H1 (cell line): ENCODE measurements at regions not wholly inside any gene's neighbourhood (a gene's known extent, or its start where the extent isn't known, plus 50 kb on each side); places are given as distances from the start of the nearest gene placed in this dataset.

Experiments
- CTCF ChIA-PET: fragments of 300-600 bp; sonication (Branson Sonifier 250); formaldehyde crosslinking; loops from one replicate; lab custom pipeline; 2021; ENCODE audit not compliant: partially characterized antibody; lab: Charles Lee
- POLR2A ChIA-PET: fragments of 300-600 bp; sonication (Branson Sonifier 250); formaldehyde crosslinking; loops from one replicate; lab custom pipeline; 2021; ENCODE audit warnings: inconsistent platforms; ENCODE audit not compliant: partially characterized antibody; lab: Charles Lee
- DNase-seq, 2 experiments: peaks; one replicate each; pipeline versions ENCODE4 v3.0.0 to v3.0.0-alpha.2; 2010 to 2022; ENCODE audit warnings: low spot score in 2 of 2, low read depth in 1 of 2, mixed read lengths in 1 of 2
- FAIRE-seq: peaks from 2 replicates; lab custom pipeline; 2011; peaks lifted over from hg19 to GRCh38; lab: Jason Lieb, UNC
- H2AFZ ChIP-seq: 2 replicates; pipeline ENCODE4 v1.8.1; 2012; ENCODE audit warnings: low read length, inconsistent platforms
- H2AK5ac ChIP-seq: 2 replicates; pipeline ENCODE4 v1.6.1; 2013; ENCODE audit warnings: low read depth, low read length
- H2BK120ac ChIP-seq: replicated peaks from 2 replicates; pipeline ENCODE3; 2013; ENCODE audit warnings: low read depth, low read length, inconsistent platforms
- H2BK12ac ChIP-seq: 2 replicates; pipeline ENCODE4 v1.6.1; 2013; ENCODE audit warnings: low read depth, low read length
- H2BK15ac ChIP-seq: 2 replicates; pipeline ENCODE4 v1.6.1; 2013; ENCODE audit warnings: low read length
- H2BK20ac ChIP-seq: 2 replicates; pipeline ENCODE4 v1.6.1; 2013; ENCODE audit warnings: low read length
- H2BK5ac ChIP-seq: 2 replicates; pipeline ENCODE4 v1.6.1; 2013; ENCODE audit warnings: low read depth, low read length
- H3K14ac ChIP-seq: 2 replicates; pipeline ENCODE4 v1.6.1; 2013; ENCODE audit warnings: inconsistent platforms; ENCODE audit not compliant: insufficient read length
- H3K18ac ChIP-seq: 2 replicates; pipeline ENCODE4 v1.6.1; 2013; ENCODE audit warnings: low read length; ENCODE audit errors: extremely low read depth
- H3K23ac ChIP-seq: 2 replicates; pipeline ENCODE4 v1.6.1; 2013; ENCODE audit warnings: inconsistent platforms; ENCODE audit not compliant: insufficient read length
- H3K23me2 ChIP-seq: 2 replicates; pipeline ENCODE4 v1.6.1; 2013; ENCODE audit warnings: low read depth, low read length
- H3K27ac ChIP-seq: 2 replicates; pipeline ENCODE4 v1.6.1; 2011; ENCODE audit warnings: low read depth, low read length, inconsistent platforms
- H3K27me3 ChIP-seq, 4 experiments: replicated peaks in 1 of 4; 1 replicate in 1 of 4; 2 replicates in 3 of 4; pipeline versions ENCODE4 v1.6.1 to v1.8.1; 2011 to 2013; ENCODE audit warnings: low read length in 3 of 4, mild to moderate bottlenecking in 3 of 4, inconsistent platforms in 2 of 4, mixed read lengths in 2 of 4, moderate library complexity in 1 of 4; ENCODE audit not compliant: control insufficient read depth in 3 of 4, insufficient read depth in 3 of 4; ENCODE audit errors: extremely low read depth in 1 of 4
- H3K36me3 ChIP-seq, 4 experiments: 2 replicates each; pipeline versions ENCODE4 v1.6.1 to v1.8.1; 2011 to 2013; ENCODE audit warnings: mild to moderate bottlenecking in 4 of 4, low read length in 3 of 4, moderate library complexity in 2 of 4, control low read depth in 1 of 4, inconsistent platforms in 1 of 4; ENCODE audit not compliant: insufficient read depth in 4 of 4, control insufficient read depth in 2 of 4
- H3K4ac ChIP-seq: replicated peaks from 2 replicates; pipeline ENCODE3; 2013; ENCODE audit warnings: low read length, low read depth, mixed read lengths, inconsistent platforms; ENCODE audit not compliant: insufficient read length
- H3K4me1 ChIP-seq, 4 experiments: replicated peaks in 1 of 4; 1 replicate in 1 of 4; 2 replicates in 3 of 4; pipeline versions ENCODE4 v1.6.1 to v1.8.1; 2011 to 2013; ENCODE audit warnings: low read length in 3 of 4, inconsistent platforms in 2 of 4, mixed read lengths in 1 of 4; ENCODE audit not compliant: insufficient read depth in 4 of 4, control insufficient read depth in 3 of 4
- H3K4me2 ChIP-seq, 2 experiments: 2 replicates each; pipeline versions ENCODE4 v1.6.1 to v1.8.1; 2011 to 2013; ENCODE audit warnings: low read depth in 2 of 2, low read length in 2 of 2, control low read depth in 1 of 2, inconsistent platforms in 1 of 2, mild to moderate bottlenecking in 1 of 2; ENCODE audit not compliant: insufficient read depth in 1 of 2
- H3K4me3 ChIP-seq, 4 experiments: fragments of 200-600, 300-600 bp in 1 of 4; sonication (generic), shearing (Covaris generic), sonication (Bioruptor Twin) in 1 of 4; 2 replicates each; pipeline versions ENCODE4 v1.5.1 to v1.8.1; 2011 to 2016; ENCODE audit warnings: low read length in 4 of 4, low read depth in 3 of 4, control low read depth in 2 of 4, inconsistent platforms in 2 of 4, mild to moderate bottlenecking in 2 of 4, mixed read lengths in 1 of 4, moderate library complexity in 1 of 4; ENCODE audit not compliant: insufficient read depth in 2 of 4; ENCODE audit errors: extremely low read depth in 1 of 4
- H3K56ac ChIP-seq: replicated peaks from 2 replicates; pipeline ENCODE3; 2013; ENCODE audit warnings: low read depth, mild to moderate bottlenecking, mixed read lengths, low read length, inconsistent platforms; ENCODE audit not compliant: insufficient read length
- H3K79me1 ChIP-seq: 2 replicates; pipeline ENCODE4 v1.6.1; 2013; ENCODE audit warnings: low read depth, low read length, control low read depth
- H3K79me2 ChIP-seq, 2 experiments: 2 replicates each; pipeline versions ENCODE4 v1.6.1 to v1.8.1; 2012 to 2013; ENCODE audit warnings: low read length in 2 of 2, mild to moderate bottlenecking in 2 of 2, inconsistent platforms in 1 of 2; ENCODE audit not compliant: insufficient read depth in 2 of 2, control insufficient read depth in 1 of 2
- H3K9ac ChIP-seq, 4 experiments: replicated peaks in 1 of 4; 1 replicate in 1 of 4; 2 replicates in 3 of 4; pipeline versions ENCODE4 v1.6.1 to v1.8.1; 2011 to 2013; ENCODE audit warnings: low read depth in 3 of 4, low read length in 3 of 4, control low read depth in 2 of 4, mild to moderate bottlenecking in 2 of 4, moderate library complexity in 2 of 4, inconsistent platforms in 1 of 4; ENCODE audit errors: extremely low read depth in 1 of 4
- H3K9me3 ChIP-seq, 2 experiments: 2 replicates each; pipeline versions ENCODE4 v1.6.1 to v1.8.1; 2012 to 2013; ENCODE audit warnings: mild to moderate bottlenecking in 2 of 2, moderate library complexity in 2 of 2, control low read depth in 1 of 2, inconsistent platforms in 1 of 2, low read depth in 1 of 2, low read length in 1 of 2, mixed read lengths in 1 of 2; ENCODE audit not compliant: insufficient read depth in 2 of 2
- H4K20me1 ChIP-seq, 2 experiments: replicated peaks in 1 of 2; 2 replicates each; pipeline versions ENCODE3 to v1.8.1; 2011 to 2013; ENCODE audit warnings: inconsistent platforms in 2 of 2, low read length in 2 of 2, mild to moderate bottlenecking in 1 of 2; ENCODE audit not compliant: insufficient read depth in 2 of 2, control insufficient read depth in 1 of 2
- H4K5ac ChIP-seq: 2 replicates; pipeline ENCODE4 v1.6.1; 2013; ENCODE audit warnings: low read length, low read depth, mixed read lengths, inconsistent platforms; ENCODE audit not compliant: insufficient read length
- H4K8ac ChIP-seq: 2 replicates; pipeline ENCODE4 v1.8.0; 2013; ENCODE audit warnings: mild to moderate bottlenecking, moderate library complexity, low read length, inconsistent platforms; ENCODE audit not compliant: insufficient read depth; ENCODE audit errors: extremely low read depth
- H4K91ac ChIP-seq: replicated peaks from 2 replicates; pipeline ENCODE3; 2013; ENCODE audit warnings: low read length, mixed read lengths, inconsistent platforms; ENCODE audit not compliant: insufficient read length
- HDAC6 ChIP-seq: IDR thresholded peaks from one replicate; pipeline ENCODE4 v1.7.1; 2012; ENCODE audit warnings: low read depth, mild to moderate bottlenecking, inconsistent platforms, low read length, moderate library complexity
- RNF2 ChIP-seq: fragments of 200-900, 300-1000 bp; sonication (generic); IDR thresholded peaks from 2 replicates; pipeline ENCODE4 v1.7.1; 2016; ENCODE audit warnings: borderline replicate concordance, low read depth, mild to moderate bottlenecking, antibody characterized with exemption, low read length; ENCODE audit not compliant: poor library complexity, severe bottlenecking; ENCODE audit errors: missing control alignments
- SIN3A ChIP-seq, 2 experiments: IDR thresholded peaks in 1 of 2; conservative IDR thresholded peaks in 1 of 2; 2 replicates each; pipeline ENCODE4 v1.6.1; 2011 to 2012; ENCODE audit warnings: low read length in 2 of 2, improper control_type of control experiment in 1 of 2, low read depth in 1 of 2, mild to moderate bottlenecking in 1 of 2
- WGBS, 2 experiments: shearing (Covaris generic) in 1 of 2; methylation state at CpG; one replicate each; pipeline versions ENCODE4 v1.1.6 to v1.1.7; 2013 to 2015; ENCODE audit warnings: low lambda C conversion rate in 2 of 2, mixed read lengths in 2 of 2, inconsistent platforms in 1 of 2, low coverage in 1 of 2, missing lambda C conversion rate in 1 of 2; ENCODE audit not compliant: insufficient replicate concordance in 2 of 2, insufficient coverage in 1 of 2, insufficient read length in 1 of 2; ENCODE audit errors: extremely low coverage in 1 of 2, missing lambda C conversion rate in 1 of 2; 5-methylcytosine and 5-hydroxymethylcytosine counted together

DNA sequence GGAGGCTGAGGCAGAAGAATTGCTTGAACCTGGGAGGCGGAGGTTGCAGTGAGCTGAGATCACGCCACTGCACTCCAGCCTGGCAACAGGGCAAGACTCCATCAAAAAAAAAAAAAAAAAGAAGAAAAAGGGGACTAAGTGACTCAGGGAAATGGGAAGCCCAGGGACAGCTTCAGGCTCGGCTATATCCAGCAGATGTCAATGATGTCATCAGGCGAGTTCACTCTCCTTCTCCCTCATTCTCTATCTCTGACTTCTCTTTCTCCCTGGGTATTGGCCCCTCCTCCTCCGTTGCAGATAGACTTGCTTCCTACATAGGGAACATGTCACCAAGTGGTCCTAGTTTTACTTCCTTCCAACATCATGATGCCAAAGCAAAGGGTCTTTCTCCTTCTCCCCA is 316.8 kb downstream of the TFAP2C start:
- WGBS, 2 experiments: 92% methylated on average over 3 of the region's 5 CpGs; no CpG with 5 or more reads in 1 of the 2 experiments
- POLR2A ChIA-PET: interaction anchor here (0.7 kb wide), 1 partner anchor 70 kb away, joined by 4 read pairs; no protein-coding TSS in a partner anchor
- TF ChIP-seq HDAC6: no peak
- TF ChIP-seq RNF2: no peak
- TF ChIP-seq SIN3A (conservative IDR thresholded peaks at IDR 0.05 in 1 of 2, IDR thresholded peaks at IDR 0.05 in 1 of 2; ENCODE audit: low read depth in 1 of 2, low read length in 2 of 2): no peak

More for the DNA sequence above, 316.8 kb downstream of the TFAP2C start:
- Histone ChIP-seq H3K4me2 (no peak overlapping the region), H3K36me3 (no peaks in the 10 kb centered on the region), H2BK12ac (no peak overlapping the region), H4K91ac (no peak overlapping the region), H4K8ac (no peak overlapping the region), H3K79me1 (no peaks in the 10 kb centered on the region), H4K5ac (no peak overlapping the region), H2BK120ac (no peak overlapping the region), H2BK15ac (no peak overlapping the region), H3K4ac (no peak overlapping the region), H3K23me2 (no peaks in the 10 kb centered on the region), H3K4me3 (no peak overlapping the region), H3K27ac (no peak overlapping the region), H3K23ac (no peak overlapping the region), H3K27me3 (no peaks in the 10 kb centered on the region; a peak in 1 of 7 replicates), H3K56ac (no peak overlapping the region), H3K14ac (no peak overlapping the region), H2BK5ac (no peak overlapping the region), H3K9me3 (no peaks in the 10 kb centered on the region), H3K4me1 (peaks cover 0 to under 1% (median 0%) of the 10 kb centered on the region in 4 experiments; a peak in 2 of 7 replicates), H2BK20ac (no peak overlapping the region), H3K18ac (no peak overlapping the region), H4K20me1 (no peaks in the 10 kb centered on the region), H2AFZ (no peak overlapping the region), H2AK5ac (no peak overlapping the region), H3K79me2 (no peaks in the 10 kb centered on the region), H3K9ac (no peak overlapping the region)
- FAIRE-seq (no peak), DNase-seq (no peak)
- CTCF ChIA-PET: interaction anchor here (0.6 to 1.3 kb wide), 4 partner anchors 49 to 180 kb away, joined by 3 to 4 read pairs (median 3); no protein-coding TSS in a partner anchor
